Head of caudate nucleus (tissue), 42 donors: ENCODE measurements at regions not wholly inside any gene's neighbourhood (a gene's known extent, or its start where the extent isn't known, plus 50 kb on each side); places are given as distances from the start of the nearest gene placed in this dataset.
A peak's percentile ranks its signal among the peaks of the same experiment; 100 is the strongest.
"Not testable (repeated sequence)": the region's sequence is repeated elsewhere in the genome, so short reads cannot be mapped to it uniquely, and the experiment has no call there.

Experiments
- DNase-seq, 42 donors: peaks; one replicate each; pipeline versions ENCODE4 v3.0.0 to v3.0.0-alpha.2; 2020 to 2021; ENCODE audit warnings: mixed read lengths in 7 of 42
- intact Hi-C: fragments of 100-400 bp; cut with DNase I; formaldehyde crosslinking; loops from one replicate; pipeline ENCODE4 v1.15.0; 2022

DNA sequence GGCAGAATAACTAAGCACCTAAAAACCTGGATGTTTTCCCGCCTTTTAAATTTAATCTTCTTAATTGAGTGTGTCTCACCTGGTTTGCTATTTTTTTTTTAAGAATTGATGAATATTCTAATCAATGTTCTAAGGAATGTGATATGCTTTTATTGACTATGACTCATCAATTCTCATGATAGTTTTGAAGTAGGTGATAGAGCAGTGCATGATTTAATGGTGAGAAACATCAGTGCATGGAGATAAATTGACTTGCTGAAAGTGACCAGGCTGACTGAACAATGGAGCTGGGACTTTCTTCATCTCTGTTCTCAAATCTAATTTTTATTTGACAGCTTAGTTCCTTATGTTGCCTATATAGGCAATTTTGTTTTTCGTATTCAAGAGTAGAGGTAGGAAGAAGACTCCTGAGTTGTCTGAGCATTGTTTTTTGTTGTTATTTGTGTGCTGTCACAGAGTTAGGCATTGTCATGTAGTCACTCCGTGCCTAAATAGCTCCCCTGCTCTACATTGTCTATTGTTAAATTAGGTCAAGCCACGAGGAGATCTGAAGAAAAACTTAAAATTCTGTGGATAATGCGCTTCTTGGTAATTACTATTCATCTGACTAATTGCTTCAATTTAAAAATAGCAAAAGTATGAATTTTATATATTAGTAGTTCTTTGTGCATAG is 59.0 kb upstream of the NUTM2F start:
- DNase-seq, intact Hi-C loops: not testable (repeated sequence)

DNA sequence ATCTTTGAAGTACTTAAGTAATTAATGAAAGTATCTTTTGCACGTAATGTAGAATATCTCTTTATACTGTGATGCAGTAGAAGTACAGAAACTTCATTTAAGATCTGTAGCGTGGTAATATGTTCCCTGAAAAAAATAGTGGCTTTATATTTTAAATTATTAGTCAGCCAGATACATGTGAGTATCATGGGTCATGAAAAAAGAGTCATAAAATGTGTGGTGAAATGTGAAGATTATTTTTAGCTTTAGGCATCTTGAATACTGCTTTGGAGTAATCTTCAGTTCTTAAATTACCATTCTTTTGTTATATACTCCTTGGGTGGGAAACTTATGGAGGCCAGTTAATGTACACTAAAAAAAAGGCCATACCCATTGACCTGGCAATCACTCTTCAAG is 59.6 kb upstream of the NUTM2F start:
- intact Hi-C loops, DNase-seq: not testable (repeated sequence)

GRCh38 chr9:94390425-94391098 is 62.1 kb upstream of the NUTM2F start:
- DNase-seq, intact Hi-C loops: not testable (repeated sequence)

GRCh38 chr9:94392971-94393624 is 64.7 kb upstream of the NUTM2F start:
- DNase-seq, intact Hi-C loops: not testable (repeated sequence)

DNA sequence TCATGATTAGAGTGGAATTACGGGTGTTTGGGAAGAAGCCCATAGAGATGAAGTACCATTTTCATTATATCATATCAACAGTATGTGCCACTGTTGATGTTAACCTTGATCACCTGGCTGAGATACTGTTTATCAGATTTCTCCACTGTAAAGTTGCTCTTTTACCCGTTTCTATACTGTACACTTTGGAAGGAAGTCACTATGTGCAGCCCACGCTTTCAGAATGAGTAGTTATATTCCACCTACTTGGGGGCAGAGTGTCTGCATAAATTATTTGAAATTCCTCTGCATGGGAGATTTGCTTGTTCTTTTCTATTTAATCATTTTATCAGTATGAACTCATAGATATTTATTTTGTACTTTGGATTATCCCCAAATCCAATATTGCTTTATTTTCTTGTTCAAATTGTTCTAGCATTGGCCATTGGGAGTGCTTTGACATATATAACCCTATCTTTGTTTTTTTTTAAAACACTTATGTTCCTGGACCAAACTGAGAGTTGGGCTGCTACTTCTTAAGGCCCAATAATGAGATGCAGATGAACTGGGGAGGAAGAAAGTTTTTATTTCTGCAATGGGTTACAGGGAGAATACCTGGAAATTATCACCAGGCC is 69.4 kb upstream of the NUTM2F start:
- intact Hi-C loops: not testable (repeated sequence)
- peak in 12 of 42 donors; percentile 1 to 56 (median 20) for DNase-seq

DNA sequence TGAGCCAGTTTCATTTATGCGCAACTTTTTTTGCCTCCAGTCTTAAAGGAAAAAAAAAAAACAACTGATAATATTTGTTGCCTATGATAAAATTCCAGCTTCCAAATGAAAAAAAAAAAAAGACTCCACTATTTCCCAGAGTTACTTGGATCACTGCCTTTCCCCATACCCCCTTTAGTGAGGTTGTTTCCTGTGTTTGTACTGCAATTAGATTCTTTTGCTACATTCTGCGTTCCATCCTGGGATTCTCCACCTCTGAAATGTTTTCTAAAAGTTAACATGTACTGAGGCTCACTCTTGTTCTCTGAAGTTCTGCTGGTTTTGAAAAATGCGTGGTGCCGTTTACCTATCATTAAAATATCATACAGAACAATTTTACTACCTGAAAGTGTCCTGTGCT is 72.0 kb upstream of the NUTM2F start:
- intact Hi-C loops, DNase-seq: not testable (repeated sequence)

- DNase-seq, intact Hi-C loops: not testable (repeated sequence)
These were observed 74.4 kb upstream of the NUTM2F start for GRCh38 chr9:94402795-94403194.

- DNase-seq, intact Hi-C loops: not testable (repeated sequence)
These were observed 75.1 kb upstream of the NUTM2F start for GRCh38 chr9:94403571-94403970.

GRCh38 chr9:94413665-94414064 is 85.2 kb upstream of the NUTM2F start:
- intact Hi-C loops, DNase-seq: not testable (repeated sequence)

DNA sequence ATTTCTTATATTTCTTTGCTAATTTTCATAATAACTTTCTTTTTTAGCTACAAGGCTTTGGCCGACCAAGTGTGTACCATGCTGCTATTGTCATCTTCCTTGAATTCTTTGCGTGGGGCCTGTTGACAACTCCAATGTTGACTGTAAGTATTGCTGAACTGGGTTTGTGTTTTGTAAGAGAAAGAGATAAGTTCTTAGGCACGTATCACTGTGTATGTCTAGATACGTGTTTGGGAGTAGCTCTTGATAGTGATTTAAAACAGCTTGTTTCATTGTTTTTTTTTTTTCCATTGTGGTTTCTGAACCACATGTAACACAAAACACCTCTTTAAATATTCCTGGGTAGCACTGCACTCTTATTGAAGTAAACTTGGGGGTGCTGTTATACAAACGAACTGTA is 86.7 kb upstream of the NUTM2F start:
- DNase-seq, intact Hi-C loops: not testable (repeated sequence)

GRCh38 chr9:94420098-94420497 is 91.7 kb upstream of the NUTM2F start:
- DNase-seq, intact Hi-C loops: not testable (repeated sequence)

DNA sequence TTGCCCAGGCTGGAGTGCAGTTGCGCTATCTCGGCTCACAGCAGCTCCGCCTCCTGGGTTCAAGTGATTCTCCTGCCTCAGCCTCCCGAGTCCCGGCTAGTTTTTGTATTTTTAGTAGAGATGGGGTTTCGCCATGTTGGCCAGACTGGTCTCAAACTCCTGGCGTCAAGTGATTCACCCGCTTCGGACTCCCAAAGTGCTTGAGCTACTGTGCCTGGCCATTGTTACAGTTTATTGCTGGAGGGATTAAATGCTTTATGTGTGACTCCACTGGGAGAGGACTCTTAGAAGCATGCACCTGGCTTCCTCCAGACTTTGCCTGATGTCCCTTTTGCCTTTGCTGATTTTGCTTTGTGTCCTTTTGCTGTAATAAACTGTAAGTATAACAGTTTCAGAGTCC is 93.5 kb upstream of the NUTM2F start:
- intact Hi-C loops, DNase-seq: not testable (repeated sequence)

GRCh38 chr9:94425312-94425711 is 96.9 kb upstream of the NUTM2F start:
- intact Hi-C loops, DNase-seq: not testable (repeated sequence)

DNA sequence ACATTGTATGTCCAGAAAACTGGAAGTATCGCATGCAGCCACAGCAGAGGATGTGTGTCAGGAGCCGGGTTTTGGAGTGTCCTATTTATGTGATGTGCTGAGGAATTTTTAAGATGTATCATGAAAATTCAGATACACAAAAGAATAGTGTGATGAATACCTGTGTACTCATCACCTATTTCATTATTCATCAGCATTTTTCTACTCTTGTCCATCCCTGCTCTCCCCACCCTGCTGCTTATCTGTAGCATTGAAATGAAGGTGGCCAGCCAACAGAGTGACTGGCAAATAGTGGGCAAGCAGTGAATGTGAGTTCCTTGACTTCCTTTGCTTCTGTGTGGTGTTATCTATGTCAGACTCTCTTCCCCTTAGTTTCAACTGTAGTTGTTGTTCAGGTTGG is 108.7 kb upstream of the NUTM2F start:
- intact Hi-C loops, DNase-seq: not testable (repeated sequence)

- DNase-seq, intact Hi-C loops: not testable (repeated sequence)
These were observed 109.9 kb upstream of the NUTM2F start for GRCh38 chr9:94438336-94438735.

GRCh38 chr9:94441146-94441545 is 112.7 kb upstream of the NUTM2F start:
- DNase-seq, intact Hi-C loops: not testable (repeated sequence)

- intact Hi-C loops: no loop called here
- no peak for DNase-seq
These were observed 113.1 kb upstream of the PCAT7 start for GRCh38 chr9:94441796-94442195.

DNA sequence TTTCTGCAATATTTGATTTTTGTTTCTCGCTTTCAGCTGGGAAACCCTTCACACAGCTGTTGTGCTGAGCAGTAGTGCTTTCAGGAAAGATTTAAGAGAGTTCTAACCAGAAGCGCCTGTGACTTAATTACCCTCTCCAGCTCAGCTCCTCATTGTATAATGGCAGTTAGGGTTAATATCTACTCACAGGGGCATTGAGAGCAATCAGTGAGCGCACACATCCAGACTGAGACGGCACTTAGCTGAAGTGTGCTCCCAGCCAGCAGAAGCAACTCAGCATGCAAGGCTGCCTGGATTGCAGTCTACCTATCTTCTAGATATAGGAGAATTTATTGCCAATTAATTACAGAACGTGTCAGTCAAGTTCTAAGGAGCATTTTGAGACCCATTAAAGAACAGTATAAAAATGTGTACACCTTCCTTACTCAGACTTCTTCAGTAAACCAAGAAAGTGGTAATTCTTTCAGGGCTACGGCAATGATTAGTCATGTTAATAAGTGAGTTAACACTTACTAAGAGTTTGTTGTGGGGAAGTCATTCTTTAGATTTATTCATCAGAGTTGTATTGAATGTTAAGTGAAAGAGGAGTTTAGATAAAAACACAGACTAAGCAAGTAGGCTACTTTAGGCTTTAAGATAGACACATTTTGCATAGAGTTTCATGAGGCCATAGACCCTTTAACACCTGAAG is 111.7 kb upstream of the PCAT7 start:
- no peak for DNase-seq
- intact Hi-C loops: no loop called here

- DNase-seq: no peak
- intact Hi-C loops: no loop called here
These were observed 109.0 kb upstream of the PCAT7 start for GRCh38 chr9:94445863-94446262.
